Breast epithelium (tissue), 4 donors: ENCODE measurements at regions not wholly inside any gene's neighbourhood (a gene's known extent, or its start where the extent isn't known, plus 50 kb on each side); places are given as distances from the start of the nearest gene placed in this dataset.

Experiments used
- DNase-seq, 2 donors: peaks; one replicate each; pipeline ENCODE4 v3.0.0-alpha.2; 2019; ENCODE audit warnings: low spot score in 2 of 2
- H3K27ac ChIP-seq, 2 donors: fragments of 200-600 bp; sonication (generic) in 1 of 2; one replicate each; pipeline ENCODE4 v1.5.1; 2016 to 2019; ENCODE audit warnings: mild to moderate bottlenecking in 1 of 2
- H3K27me3 ChIP-seq, 2 donors: fragments of 200-600 bp; sonication (generic) in 1 of 2; one replicate each; pipeline versions ENCODE4 v1.5.1 to v1.6.0; 2017 to 2019; ENCODE audit warnings: control low read depth in 1 of 2, mild to moderate bottlenecking in 1 of 2
- H3K36me3 ChIP-seq: fragments of 200-600 bp; one replicate; pipeline ENCODE4 v1.5.1; 2019
- H3K4me1 ChIP-seq, 2 donors: fragments of 200-600 bp; sonication (generic); one replicate each; pipeline ENCODE4 v1.5.1; 2016 to 2019; ENCODE audit warnings: control low read depth in 1 of 2
- H3K4me3 ChIP-seq, 3 donors: fragments of 200-600 bp; sonication (generic); 1 replicate in 2 of 3; 2 replicates in 1 of 3; pipeline ENCODE4 v1.5.1; 2016 to 2019; ENCODE audit warnings: mild to moderate bottlenecking in 3 of 3, moderate library complexity in 2 of 3
- H3K9me3 ChIP-seq, 2 donors: fragments of 200-600 bp; sonication (generic) in 1 of 2; one replicate each; pipeline ENCODE4 v1.5.1; 2016 to 2019; ENCODE audit warnings: control low read depth in 1 of 2
- POLR2A ChIP-seq: fragments of 450-650 bp; IDR thresholded peaks from one replicate; pipeline ENCODE4 v1.6.1; 2016; ENCODE audit warnings: antibody characterized with exemption, mild to moderate bottlenecking, moderate library complexity
- POLR2AphosphoS5 ChIP-seq, 3 donors: sonication (generic); formaldehyde crosslinking; IDR thresholded peaks; one replicate each; pipeline ENCODE4 v1.6.1; 2017; ENCODE audit warnings: antibody characterized with exemption in 3 of 3
- intact Hi-C: fragments of 100-400 bp; cut with DNase I; formaldehyde crosslinking; loops from one replicate; pipeline ENCODE4 v1.15.1; 2023; ENCODE audit warnings: low total_unique reads
- TF ChIP-seq, protein P1 (sequence below), 3 donors: fragments of 450-650 bp; IDR thresholded peaks; one replicate each; pipeline ENCODE4 v1.5.1; 2016 to 2017; ENCODE audit warnings: antibody characterized with exemption in 3 of 3, mild to moderate bottlenecking in 3 of 3, moderate library complexity in 3 of 3

DNA sequence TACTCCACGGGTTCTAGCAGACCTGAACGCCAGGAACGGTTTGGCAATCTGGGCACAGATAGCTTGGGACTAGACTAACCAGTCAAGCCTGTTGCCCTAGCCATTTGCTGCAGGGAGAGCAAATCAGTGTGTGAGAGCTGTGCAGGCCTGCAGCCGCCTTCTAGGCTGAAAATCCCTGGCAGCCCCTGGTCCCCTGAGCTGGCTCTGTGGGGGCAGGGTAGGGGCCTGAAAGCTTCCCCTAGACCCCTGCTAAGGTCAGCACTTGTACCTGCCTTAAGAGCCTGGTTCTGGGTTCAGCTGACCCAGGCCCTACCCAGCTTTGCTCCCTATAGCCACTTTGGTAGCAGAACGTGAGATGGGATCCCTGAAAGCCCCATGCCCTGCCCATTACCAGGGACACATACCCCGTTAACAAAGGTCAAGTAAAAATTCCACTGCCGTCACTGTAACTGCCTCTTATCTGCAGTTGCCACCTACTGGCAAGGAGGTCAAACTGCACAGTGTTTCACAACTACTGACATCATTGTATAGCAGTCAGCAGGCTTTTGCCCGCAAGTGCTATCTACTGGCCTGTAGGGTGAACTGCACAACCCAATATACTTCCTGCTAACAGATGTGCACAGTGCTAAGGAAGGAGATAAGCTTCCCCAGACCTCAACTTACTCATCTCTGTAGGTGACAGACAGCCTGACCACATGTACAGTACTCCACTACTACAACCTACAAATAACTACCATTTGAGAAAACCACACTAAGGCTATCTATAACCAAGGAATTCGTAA lies 95.1 kb upstream of the OLIG3 start:
- TF ChIP-seq POLR2AphosphoS5 (IDR thresholded peaks at IDR 0.05), result no peak
- TF ChIP-seq, protein P1, sequence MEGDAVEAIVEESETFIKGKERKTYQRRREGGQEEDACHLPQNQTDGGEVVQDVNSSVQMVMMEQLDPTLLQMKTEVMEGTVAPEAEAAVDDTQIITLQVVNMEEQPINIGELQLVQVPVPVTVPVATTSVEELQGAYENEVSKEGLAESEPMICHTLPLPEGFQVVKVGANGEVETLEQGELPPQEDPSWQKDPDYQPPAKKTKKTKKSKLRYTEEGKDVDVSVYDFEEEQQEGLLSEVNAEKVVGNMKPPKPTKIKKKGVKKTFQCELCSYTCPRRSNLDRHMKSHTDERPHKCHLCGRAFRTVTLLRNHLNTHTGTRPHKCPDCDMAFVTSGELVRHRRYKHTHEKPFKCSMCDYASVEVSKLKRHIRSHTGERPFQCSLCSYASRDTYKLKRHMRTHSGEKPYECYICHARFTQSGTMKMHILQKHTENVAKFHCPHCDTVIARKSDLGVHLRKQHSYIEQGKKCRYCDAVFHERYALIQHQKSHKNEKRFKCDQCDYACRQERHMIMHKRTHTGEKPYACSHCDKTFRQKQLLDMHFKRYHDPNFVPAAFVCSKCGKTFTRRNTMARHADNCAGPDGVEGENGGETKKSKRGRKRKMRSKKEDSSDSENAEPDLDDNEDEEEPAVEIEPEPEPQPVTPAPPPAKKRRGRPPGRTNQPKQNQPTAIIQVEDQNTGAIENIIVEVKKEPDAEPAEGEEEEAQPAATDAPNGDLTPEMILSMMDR (IDR thresholded peaks at IDR 0.05), result peak in 2 of 3 donors; percentile 40 to 55
- Histone ChIP-seq H3K27ac (no peak overlapping the region), H3K4me3 (no peak overlapping the region), H3K9me3 (peaks cover 0 to 9% of the 10 kb centered on the region in 2 donors), H3K4me1 (no peaks in the 10 kb centered on the region), H3K27me3 (no peaks in the 10 kb centered on the region), H3K36me3 (no peaks in the 10 kb centered on the region)
- peak in 1 of 2 donors; percentile 25 for DNase-seq
- intact Hi-C loops, result no loop called here

DNA sequence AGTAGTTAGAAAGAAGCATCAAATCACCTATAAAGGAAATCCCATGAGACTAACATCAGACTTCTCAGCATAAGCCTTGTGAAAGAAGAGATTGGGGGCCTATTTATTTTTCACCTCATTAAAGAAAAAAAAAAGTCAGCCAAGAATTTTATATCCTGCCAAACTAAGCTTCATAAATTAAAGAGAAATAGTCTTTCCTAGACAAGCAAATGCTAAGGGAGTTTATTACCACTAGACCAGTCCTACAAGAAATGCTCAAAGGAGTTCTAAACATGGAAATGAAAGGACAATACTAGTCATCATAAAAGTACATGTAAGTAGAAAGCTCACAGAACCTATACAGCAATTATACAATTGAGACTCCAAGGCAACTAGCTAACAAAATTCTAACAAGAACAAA lies 96.5 kb upstream of the OLIG3 start:
- no peak overlapping the region for H3K4me3 ChIP-seq
- H3K27ac ChIP-seq, result no peak overlapping the region
- intact Hi-C loops, result no loop called here
- no peak for DNase-seq
- H3K4me1 ChIP-seq, result no peaks in the 10 kb centered on the region
- TF ChIP-seq POLR2AphosphoS5 (IDR thresholded peaks at IDR 0.05), result no peak
- TF ChIP-seq POLR2A, result no peak
- TF ChIP-seq, protein P1 (IDR thresholded peaks at IDR 0.05), result no peak
- peaks cover 0 to 9% of the 10 kb centered on the region in 2 donors for H3K9me3 ChIP-seq
- no peaks in the 10 kb centered on the region for H3K27me3 ChIP-seq
- no peaks in the 10 kb centered on the region for H3K36me3 ChIP-seq

DNA sequence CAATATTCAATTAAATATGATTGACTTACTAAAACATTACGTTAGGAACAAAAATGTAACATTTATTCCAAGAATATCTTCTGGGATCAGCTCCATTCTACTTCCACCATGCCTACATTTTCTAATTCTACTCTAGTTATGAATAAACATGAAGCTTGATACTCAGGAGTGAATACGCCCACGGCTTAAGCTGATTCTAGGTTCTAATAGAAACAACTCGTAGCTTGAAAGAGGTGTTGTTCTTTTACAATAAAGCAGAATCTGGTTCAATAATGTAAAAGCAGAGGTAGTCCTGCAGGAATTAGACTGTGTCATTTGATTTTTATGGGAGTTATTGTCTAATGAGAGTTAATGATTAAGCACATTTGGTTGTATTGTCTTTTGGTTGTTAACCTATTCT lies 107.3 kb upstream of the OLIG3 start:
- Histone ChIP-seq H3K4me1 (no peaks in the 10 kb centered on the region), H3K4me3 (no peak overlapping the region), H3K36me3 (no peaks in the 10 kb centered on the region), H3K27ac (no peak overlapping the region), H3K27me3 (no peaks in the 10 kb centered on the region), H3K9me3 (no peaks in the 10 kb centered on the region)
- DNase-seq, result no peak
- TF ChIP-seq POLR2A (no peak), POLR2AphosphoS5 (IDR thresholded peaks at IDR 0.05) (no peak)
- TF ChIP-seq, protein P1 (IDR thresholded peaks at IDR 0.05), result no peak
- intact Hi-C loops, result no loop called here

DNA sequence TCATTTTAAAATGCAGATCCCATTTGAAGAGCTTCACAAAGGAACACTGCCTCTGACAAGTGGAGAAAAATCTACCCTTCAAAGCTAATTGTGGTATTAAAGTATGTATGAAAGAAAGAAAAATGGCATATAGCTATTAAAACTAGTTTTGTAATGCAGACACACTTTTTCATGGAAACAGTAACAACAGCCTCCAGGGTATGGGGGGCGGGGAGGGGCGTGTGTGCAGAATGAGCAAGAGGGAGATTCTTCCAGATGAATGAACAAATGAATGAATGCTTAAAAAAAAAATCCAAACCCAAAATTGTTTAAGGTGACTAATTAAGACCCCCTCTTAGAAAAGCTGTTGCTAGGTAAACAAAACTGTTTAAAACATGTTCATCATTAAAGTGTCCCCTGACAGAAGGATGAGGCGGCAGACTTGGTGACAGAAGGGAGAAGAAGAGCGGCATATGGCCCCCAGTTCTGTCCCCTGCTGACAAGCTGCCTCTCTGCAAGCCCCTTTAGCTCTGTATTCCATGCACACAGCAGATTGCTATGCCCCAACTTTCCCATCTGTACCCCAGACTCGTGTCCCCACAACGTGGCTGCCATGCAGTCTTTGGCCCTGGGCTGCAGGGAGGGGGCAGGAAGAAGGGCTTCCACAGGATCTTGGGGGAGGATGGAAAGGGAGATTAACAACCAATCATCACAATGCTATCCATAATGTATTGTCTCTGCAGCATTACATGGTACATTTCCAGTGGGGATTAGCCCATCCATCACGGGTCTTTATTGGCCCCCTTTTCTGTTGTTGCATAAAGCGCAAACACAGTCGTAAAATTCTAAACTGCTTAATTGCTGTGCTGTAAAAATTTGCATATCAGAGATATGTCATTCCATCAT lies 108.4 kb upstream of the OLIG3 start:
- H3K4me1 ChIP-seq, result no peaks in the 10 kb centered on the region
- H3K4me3 ChIP-seq, result no peak overlapping the region
- DNase-seq, result no peak
- H3K9me3 ChIP-seq, result no peaks in the 10 kb centered on the region
- H3K27me3 ChIP-seq, result no peaks in the 10 kb centered on the region
- TF ChIP-seq POLR2A (no peak), POLR2AphosphoS5 (IDR thresholded peaks at IDR 0.05) (no peak)
- TF ChIP-seq, protein P1 (IDR thresholded peaks at IDR 0.05), result no peak
- no peak overlapping the region for H3K27ac ChIP-seq
- intact Hi-C loops, result no loop called here
- H3K36me3 ChIP-seq, result no peaks in the 10 kb centered on the region

DNA sequence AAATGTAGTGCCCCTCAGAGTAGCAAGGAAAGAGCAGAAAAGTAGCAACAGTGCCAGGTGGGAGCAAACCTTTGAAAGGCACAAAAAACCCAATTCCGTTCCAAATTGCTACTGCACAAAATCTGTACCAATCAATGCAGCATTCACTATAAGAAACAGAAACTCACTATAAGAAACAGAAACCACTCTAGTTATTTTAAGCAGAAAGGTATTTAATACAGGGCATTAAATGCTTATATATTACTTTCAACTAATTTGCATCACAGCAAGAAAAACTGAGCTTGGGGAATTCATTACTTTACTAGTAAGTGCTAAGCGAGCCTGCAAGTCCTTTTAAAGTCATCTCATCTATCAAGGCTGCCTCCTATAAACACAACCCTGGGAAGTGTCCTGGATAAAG lies 116.5 kb upstream of the OLIG3 start:
- Histone ChIP-seq H3K27ac (no peak overlapping the region), H3K27me3 (no peaks in the 10 kb centered on the region), H3K9me3 (no peaks in the 10 kb centered on the region), H3K4me1 (no peaks in the 10 kb centered on the region), H3K36me3 (no peaks in the 10 kb centered on the region), H3K4me3 (no peak overlapping the region)
- no peak for DNase-seq
- intact Hi-C loops, result no loop called here
- TF ChIP-seq POLR2A (no peak), POLR2AphosphoS5 (IDR thresholded peaks at IDR 0.05) (no peak)
- TF ChIP-seq, protein P1 (IDR thresholded peaks at IDR 0.05), result no peak
